OCI-LY3 (cell line): ENCODE measurements at regions not wholly inside any gene's neighbourhood (a gene's known extent, or its start where the extent isn't known, plus 50 kb on each side); places are given as distances from the start of the nearest gene placed in this dataset.

Experiments used
- EZH2phosphoT487 ChIP-seq: fragments of 200-600 bp; shearing (Covaris generic); IDR thresholded peaks from 2 replicates; pipeline ENCODE4 v1.6.1; 2018; ENCODE audit warnings: antibody characterized with exemption, mixed run types, low read depth
- TF ChIP-seq, protein P1 (sequence below): fragments of 200-600, 300-600 bp; sonication (generic); IDR thresholded peaks from 2 replicates; pipeline ENCODE4 v1.5.1; 2014; ENCODE audit warnings: antibody characterized with exemption, low read length, low read depth

DNA sequence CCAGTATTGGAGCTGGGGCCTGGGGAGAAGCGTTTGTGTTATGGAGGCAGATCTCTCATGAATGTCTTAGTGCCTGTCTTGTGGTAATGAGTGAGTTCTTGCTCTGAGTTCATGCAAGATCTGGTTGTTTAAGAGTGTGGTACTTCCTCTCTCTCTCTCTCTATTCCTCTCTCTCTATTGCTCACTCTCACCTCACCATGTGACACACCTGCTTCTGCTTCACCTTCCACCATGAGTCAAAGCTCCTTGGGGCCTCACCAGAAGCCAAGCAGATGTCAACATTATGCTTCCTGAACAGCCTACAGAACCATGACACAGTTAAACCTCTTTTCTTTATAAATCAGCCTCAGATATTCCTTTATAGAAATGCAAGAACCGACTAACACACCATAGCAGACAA, 242.7 kb upstream of the ADRA1B start:
- TF ChIP-seq, protein P1, sequence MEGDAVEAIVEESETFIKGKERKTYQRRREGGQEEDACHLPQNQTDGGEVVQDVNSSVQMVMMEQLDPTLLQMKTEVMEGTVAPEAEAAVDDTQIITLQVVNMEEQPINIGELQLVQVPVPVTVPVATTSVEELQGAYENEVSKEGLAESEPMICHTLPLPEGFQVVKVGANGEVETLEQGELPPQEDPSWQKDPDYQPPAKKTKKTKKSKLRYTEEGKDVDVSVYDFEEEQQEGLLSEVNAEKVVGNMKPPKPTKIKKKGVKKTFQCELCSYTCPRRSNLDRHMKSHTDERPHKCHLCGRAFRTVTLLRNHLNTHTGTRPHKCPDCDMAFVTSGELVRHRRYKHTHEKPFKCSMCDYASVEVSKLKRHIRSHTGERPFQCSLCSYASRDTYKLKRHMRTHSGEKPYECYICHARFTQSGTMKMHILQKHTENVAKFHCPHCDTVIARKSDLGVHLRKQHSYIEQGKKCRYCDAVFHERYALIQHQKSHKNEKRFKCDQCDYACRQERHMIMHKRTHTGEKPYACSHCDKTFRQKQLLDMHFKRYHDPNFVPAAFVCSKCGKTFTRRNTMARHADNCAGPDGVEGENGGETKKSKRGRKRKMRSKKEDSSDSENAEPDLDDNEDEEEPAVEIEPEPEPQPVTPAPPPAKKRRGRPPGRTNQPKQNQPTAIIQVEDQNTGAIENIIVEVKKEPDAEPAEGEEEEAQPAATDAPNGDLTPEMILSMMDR = no peak
- TF ChIP-seq EZH2phosphoT487 = no peak
